ENCODE measurements at regions not wholly inside any gene's neighbourhood (a gene's known extent, or its start where the extent isn't known, plus 50 kb on each side); places are given as distances from the start of the nearest gene placed in this dataset.

DNA sequence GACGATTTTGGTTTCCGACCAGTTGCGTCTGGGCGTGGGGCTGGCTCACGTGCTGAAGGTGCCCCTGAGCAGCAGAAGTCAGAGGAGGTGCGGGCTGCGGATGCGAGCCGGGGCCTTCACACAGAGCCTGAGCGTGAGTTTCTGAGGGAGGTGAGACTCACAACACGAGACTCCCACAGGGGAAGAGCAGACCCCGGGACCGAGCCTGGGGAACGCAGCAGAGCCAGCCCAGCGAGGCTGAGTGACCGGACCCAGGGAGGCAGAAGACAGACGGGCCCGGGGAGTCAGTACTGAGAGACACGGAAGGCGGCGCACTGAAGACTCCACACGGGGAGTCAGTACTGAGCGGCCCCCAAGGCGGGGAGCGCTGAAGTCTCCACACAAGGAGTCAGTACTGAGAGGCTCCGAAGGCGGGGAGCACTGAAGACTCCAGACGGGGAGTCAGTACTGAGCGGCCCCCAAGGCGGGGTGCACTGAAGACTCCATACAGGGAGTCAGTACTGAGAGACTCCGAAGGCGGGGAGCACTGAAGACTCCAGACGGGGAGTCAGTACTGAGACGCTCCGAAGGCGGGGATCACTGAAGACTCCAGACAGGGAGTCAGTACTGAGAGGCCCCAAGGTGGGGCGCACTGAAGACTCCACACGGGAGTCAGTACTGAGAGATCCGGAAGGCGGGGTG lies 77.8 kb downstream of the DLL1 start:
- no peak for DNase-seq

DNA sequence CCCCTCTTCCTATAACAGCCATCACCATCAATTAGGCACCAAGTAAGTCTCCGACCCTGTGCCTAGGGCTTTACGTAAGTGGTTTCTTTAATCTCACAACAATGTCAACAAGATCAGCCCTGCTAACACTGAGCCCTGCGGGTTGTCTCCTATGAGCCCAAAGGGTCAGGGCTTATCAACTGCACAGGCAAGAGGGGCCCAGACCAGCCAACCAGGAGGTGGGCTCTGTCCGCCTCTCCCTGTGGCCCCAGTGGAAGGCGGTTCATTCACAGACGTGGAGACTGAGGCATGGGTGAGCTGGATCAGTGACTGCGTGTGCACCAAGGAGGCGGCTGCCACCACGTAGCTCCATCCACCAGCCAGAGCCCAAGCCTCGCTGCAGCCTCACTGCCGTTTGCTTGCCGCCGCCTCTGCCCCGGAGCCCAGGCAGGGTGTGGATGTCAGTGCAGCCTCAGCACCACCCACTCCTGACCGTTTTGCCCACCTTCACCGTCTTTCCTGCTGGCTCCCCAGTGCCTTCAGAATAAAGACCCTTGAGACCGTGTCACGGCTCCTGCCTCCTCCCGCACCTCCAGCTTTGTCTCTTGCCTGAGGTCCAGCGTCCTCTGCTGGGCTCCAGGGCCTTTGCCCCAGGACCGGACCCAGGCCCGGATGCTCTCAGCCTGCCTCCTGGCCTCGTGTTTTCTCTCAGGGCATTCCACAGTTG lies 78.7 kb downstream of the DLL1 start:
- DNase-seq, result no peak

DNA sequence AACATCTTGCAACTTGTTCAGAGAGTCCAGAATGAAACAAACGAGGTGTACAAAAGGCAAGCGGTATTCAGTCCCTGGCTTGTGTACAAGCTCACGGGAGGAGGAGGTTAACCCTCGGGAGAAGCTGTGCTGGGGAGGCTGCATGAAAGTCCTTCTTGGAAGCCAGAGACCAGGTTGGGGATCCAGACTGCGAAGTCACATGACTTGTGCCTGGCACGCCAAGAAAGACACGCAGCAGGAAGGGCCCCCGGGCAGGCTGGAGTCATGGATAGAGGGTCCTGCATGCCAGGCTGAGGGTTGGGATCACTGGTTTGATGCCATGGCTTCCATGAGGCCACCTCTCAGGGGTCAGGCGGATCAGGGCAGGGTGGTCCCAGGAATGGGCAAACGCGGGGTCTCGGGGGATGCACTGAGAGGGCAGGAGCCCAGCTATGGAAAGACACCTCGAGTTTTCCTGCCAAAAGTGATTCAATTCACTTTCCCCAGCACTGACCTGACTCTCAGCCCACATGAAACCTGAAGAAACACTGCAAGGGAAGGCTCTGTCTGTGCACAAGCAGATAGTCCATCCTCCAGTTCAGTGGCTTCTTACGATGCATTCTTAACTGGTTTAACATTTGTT lies 79.4 kb downstream of the DLL1 start:
- no peak for DNase-seq

DNA sequence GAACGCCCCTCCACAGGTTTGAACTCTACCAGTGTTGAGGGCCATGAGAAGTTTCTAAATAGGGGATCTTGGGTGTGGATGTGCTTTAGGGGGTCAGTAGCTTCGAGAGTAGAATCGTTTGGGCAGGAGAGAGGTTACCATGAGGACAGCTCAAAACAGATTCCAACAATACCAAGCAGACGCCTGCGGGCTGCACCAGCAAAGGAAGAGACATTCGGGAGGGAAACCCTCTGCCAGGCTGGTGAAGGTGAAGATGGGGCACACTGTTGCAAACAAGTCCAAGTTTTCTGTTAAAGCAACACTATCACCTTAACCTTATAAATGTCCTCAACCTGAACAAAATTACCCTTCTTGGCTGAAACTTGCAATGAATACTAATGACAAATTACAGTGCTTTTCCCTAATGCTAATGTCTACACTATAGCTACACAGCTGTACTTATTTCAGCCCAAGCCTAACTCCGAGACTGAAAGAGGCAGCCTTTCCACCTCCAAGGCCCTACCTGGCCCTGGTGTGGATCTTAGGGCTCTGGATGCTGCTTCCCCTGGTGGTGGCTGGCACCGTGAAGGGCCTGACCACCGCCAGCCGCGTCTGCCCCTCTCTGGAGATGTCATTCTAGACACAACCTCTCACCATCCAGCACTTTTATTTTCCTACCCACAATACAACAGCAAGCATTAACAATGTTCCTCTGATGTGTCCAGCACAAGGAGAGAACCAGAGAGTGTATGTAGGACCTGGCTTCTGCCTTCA lies 80.1 kb downstream of the DLL1 start:
- no peak for DNase-seq

DNA sequence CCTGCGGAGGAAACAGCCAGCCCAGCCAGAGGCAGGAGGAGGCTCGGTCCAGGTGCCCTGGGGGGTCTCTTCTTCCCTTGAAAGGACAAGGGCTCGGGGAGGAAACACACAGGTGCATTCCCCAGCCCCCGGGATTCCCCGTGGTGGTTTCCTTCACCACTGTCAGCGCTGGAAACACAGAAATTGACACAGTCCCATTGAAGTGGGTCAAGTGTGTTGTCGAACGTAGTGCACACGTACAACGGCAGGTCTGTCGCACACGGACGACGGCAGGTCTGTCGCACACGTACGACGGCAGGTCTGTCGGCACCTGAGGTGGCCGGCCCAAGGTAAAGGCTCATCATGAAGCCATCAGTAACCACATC lies 80.9 kb downstream of the DLL1 start:
- DNase-seq, result no peak

DNA sequence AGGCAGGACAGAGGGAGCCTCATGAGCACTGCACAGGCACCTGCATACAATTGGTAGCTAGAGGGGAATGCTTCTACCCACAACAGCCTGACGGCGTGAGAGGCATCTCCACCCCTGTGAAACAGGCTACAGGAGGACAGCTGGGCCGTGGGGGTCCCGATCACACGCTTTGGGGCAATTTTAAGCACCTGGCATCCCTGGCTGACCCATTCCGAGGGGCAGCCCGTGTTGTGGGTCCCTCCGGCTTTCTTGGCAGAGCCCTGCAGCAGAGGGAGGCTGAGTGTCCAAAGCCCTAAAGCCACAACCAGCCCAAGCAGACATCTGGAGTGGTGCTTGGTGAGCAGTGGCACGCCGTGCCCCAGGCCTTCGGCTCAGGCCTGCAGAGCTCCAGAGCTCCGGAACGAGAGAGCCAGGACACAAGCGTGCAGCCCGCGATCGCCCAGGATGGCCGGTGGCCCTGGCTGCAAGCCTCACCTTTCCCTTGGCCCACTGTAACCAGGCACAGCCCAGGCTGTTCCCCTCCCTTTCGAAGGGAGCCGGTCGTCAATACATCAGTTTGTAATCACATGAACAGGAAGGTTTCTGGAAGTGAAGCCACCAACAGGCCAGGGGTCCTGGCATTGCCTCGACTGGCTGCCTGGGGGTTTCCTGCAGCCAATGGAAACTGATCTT lies 81.4 kb downstream of the DLL1 start:
- no peak for DNase-seq

DNA sequence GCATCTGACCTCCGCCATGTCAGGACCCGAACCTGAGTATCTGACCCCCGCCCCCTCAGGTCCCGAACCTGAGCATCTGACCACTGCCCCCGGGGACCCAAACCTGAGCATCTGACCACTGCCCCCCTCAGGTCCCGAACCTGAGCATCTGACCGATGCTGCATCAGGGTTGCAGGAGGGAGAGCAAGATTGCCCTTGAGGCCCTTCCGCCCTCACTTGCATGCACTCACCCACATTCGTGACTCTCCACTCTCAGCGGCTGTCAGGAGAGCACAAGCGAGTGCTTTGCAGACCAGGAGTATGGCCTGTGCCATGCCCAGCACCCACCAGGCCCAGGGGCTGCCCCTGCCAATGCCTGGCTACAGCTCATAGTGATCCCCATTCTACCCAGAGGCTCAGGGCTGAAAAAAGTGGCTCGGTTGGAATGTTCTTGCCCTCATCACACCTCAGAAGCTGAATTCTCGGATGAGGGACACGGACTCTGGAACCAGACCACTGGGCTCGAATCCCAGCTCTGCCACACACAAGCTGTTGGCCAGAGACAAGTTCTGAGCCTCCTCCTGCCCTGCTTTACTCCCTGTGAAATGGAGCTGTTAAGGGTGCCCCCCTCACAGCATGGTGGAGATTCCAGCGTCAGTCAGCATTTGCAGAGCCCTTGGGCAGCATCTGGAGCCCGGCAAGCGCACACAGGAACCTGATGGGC lies 82.1 kb downstream of the DLL1 start:
- DNase-seq, result no peak

DNA sequence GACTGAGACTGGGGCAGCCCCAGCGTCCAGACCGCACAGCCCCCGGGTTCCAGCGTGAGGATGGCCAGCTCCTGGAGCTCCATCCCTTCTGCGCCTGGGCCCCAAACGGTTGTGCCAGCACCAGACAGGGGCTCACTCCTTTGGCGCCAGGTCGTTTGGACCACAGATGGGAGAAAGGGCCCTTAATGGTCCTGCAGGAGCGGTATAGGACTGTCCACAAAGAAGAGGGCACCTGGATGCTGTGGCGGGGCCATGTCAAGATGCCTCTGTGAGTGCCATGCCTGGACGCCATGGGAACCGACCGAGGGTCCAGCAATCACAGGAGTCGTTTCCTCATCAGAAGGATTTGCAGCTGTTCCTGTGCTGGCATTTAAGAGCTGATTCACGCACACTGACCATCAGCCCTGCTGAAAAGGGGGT lies 82.7 kb downstream of the DLL1 start:
- no peak for DNase-seq

DNA sequence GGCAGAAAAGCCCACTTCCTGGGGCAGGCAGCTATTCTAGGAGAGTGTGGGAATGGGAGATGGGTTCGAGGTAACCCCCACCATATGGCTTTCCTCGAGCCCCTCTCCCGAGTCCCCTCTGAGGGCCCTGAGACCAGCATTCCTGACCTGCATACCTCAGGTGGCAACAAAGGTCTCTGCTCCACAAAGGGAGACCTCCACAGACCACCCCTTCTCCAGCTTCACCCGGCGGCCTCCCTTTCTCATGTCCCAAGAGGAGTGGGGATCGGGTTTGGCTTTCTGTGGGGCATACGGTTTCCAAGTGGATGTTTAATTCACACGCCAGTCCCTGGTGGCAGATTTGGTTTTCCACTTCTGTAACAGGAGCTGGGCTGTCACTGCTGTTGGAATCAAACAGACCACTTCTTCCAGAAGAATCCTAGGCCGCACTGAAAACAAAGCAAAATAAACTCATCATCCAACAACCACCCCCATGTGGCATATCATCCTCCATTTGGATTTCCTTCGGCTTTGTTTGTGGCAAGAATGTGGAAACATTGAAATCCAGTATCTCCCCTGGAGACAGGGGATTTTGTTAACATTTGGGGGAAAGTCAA lies 83.2 kb downstream of the DLL1 start:
- DNase-seq, result no peak

DNA sequence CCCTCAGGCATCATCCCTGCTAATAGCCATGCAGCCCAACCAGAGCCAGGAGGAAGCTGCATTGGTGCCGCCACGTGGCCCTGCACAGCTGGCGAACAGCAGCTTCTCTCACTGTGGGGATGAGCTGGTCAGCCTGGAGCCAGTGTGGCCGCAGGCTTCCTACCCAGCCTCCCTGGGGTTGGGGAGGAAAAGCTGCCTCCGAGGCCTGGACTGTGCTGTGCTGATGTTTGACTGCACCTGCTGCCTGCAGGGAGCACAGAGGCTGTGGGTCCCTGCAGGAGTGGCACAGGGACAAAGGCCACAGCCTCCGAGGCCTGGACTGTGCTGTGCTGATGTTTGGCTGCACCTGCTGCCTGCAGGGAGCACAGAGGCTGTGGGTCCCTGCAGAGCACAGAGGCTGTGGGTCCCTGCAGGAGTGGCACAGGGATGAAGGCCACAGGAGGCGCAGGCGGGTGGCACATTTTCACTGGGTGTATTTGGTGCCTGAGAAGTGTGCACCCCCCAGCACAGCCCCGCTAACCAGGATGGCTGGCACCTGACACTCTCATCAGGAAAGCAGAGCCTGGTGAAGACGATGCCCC lies 83.9 kb downstream of the DLL1 start:
- DNase-seq, result no peak

DNA sequence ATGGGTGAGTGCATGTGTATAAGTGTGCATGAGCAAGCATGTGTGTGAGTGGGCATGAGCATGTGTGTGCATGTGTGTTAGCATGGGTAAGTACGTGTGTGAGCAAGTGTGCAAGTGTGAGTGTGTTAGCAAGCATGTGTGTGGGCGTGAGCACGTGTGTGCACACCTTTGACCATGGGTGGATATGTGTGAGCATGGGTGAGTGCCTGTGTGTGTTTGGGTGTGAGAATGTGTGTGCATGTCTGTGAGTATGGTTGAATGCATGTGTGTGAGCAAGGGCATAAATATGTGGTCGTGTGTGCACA lies 84.6 kb downstream of the DLL1 start:
- no peak for DNase-seq

DNA sequence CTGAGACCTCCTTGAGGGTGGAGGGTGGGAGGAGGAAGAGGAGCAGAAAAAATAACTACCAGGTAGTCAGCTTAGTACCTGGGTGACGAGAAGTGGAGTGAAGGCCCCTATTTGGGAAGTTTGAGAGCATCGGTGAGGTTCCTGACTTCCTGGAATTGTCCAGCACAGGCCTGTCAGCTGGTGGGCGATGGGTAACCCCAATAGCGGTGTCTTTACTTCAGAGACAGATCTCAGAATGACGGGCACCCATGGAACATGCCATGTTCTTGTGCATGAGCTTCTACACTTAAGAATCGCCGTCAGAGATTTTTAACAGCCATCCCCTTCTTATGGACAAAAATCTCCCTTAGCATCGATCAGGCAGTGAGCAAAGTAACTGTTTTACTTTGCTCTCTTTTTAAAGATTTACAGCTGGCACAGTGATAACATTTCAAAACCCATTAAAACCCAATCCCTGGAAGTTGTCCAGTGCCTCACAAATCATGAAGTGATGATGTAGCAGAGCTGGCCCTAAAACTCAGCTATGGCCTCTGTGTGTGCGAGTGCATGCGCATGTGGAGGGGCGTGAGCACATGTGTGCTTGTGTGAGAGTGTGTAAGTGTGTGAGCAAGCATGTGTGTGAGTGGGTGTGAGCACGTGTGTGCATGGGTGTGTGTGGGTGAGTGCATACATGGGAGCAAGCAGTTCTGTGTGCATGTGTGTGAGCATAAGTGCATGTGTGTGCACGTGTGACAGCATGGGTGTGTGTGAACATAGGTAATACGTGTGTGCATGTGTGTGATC lies 85.2 kb downstream of the DLL1 start:
- no peak for DNase-seq

DNA sequence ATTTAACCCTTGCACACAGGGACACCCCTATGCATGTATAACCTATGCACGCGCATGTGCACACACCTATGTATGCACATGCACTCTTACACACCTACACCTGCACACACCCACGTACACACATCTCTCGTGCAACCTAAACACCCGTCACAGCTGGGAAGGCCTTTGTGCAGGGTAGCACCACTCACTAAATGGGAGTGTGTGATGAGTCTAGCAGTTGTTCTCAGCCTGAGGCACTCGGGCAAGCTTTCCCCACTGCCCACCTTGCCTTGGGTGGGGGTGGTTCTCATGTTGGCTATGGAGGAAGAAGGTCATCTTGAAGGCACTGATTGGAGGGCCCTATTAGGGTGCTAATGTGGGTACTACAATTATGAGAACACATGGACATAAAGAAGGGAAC lies 85.8 kb downstream of the DLL1 start:
- DNase-seq, result no peak

DNA sequence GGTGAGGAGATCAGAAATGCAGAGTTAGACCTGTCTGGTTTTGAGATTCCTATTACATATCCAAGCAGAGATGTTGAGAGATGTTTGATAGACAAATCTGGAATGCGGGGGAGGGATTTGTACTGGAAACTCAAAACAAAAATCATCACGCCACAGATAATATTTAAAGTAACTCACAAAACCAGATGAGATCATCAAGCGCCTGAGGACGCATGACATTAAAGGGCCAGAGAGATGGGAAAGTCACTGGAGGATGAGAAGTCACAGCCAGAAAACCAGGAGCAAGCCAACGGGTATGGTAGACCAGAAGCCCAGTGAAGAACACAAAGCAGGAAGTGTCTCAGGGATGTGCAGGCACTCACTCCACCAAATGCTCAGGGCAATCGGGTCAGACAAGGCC lies 87.7 kb downstream of the DLL1 start:
- DNase-seq, result no peak

DNA sequence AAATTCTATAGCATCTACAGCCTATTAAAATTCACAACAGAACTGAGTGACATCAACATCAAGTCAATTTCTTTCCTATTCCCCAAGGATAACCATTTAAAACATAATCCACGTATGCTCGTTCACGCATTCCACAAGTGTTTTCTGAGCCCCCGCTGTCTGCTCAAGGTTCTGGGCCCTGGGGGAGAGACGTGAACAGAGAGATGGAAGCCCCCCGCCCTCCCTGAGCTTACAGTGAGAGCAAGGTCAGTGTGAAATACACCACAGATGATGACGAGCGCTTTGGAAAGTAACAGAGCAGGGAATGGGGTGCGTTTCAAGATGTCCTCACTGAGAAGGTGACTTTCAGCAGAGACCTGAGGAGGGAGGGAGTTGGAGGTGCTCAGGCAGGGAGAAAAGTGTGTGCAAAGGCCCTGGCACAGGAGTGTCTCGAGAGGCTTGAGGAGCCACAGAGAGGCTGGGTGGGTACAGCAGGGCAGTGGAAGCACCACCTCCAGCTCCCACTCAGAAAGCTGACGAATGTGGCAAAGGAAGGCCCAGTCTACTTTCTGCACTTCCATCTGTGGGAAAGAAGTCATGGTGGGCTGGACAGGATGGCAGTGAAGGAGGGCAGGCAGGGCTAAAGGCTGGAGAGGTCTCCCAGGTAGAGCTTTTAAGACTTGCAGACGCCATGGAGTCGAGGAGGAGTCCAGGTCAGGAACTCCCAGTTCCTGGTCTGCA lies 88.3 kb downstream of the DLL1 start:
- DNase-seq, result no peak

DNA sequence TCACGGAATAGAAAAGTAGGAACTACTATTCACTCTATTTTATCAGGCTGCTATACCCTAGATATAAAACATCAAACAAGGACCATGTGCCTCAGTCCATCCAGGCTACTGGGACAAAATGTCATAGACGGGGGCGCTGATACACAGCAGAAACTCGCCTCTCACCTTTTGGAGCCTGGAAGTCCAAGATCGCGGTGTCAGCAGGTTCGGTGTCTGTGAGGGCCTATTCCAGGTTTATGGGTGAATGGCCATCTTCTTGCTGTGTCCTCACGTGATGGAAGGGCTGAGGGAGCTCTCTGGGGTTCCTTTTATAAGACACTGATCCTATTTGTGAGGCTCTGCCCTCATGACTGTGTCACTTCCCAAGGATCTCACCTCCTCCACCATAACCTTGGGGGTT lies 89.5 kb downstream of the DLL1 start:
- DNase-seq, result no peak

DNA sequence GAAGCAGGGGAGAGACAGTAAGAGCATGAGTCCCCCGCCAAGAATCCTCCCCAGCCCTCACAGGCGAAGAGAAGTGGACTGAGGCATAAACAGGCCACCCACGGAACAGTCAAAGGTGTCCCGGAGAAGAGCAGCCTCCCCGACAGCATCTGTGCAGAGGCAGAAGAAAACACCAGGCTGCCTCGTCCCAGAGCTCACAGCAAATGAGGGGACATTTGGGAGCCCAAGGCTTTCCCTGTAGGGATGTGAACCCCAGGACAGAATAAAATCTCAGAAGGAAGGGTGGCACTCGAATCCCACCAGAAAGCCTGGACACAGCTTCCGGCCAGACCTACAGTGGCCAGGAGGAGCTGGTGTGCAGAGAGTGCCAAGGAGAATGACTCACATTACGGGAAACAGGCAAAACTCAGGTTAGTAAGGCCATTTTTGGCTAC lies 90.4 kb downstream of the DLL1 start:
- no peak for DNase-seq

DNA sequence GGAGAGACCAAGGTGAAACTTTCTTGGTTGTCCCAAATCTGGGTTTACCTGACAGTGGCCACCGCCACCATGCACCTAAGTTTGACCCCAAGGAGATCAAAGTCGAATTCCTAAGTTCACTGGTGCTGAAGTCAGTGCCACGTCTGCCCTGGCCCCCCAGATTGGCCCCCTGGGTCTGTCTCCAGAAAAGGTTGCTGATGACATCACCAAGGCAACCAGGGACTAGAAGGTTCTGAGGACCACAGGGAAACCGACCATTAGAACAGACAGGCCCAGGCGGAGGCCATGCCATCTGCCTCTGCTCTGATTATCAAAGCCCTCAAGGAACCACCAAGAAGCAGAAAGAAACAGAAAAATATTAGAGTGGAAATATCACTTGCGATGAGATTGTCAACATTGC lies 91.2 kb downstream of the DLL1 start:
- DNase-seq, result no peak

DNA sequence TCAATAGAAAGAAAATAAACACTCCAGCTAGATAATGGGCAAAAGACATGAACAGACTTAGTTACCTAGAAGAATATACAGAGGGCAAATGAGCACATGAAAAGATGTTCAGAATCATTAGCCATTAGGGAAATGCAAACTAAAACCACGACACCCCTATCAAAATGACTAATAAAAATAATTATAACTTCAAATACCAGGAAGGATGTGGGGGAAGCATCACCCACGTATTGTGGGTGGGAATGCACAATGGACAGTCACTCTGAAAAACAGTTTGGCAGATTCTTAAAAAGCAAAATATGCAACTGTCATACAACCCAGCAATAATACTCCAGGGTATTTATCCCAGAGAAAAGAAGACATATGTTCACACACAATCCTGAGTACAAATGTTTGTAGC lies 92.6 kb downstream of the DLL1 start:
- DNase-seq, result no peak

DNA sequence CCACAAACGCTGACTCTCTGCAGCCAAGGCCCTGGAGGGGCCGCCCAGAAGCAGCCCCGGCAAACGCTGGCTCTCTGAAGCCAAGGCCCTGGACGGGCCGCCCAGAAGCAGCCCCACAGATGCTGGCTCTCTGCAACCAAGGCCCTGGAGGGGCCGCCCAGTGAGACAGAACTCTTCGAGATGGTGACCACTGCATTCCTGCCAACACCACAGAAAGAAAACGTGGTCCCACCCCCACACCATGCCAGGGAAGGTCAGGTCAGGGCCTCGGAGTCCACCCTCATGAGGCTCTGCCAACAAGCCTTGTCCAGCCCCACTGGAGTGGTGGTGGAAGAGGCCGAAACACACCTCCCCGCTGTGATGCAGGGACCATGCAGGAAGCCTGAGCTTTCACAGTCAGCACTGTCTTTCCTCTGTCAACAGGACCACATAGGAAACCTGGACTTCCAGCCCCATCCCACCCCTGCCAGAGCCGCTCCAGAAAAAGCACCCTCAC lies 97.5 kb downstream of the DLL1 start:
- no peak for DNase-seq
